ENCODE measurements at regions not wholly inside any gene's neighbourhood (a gene's known extent, or its start where the extent isn't known, plus 50 kb on each side); places are given as distances from the start of the nearest gene placed in this dataset.

- Histone ChIP-seq H3K9me1 (ENCODE audit: control insufficient read depth, insufficient read depth, low read length) (no peaks in the 10 kb centered on the region), H4K20me1 (replicated peaks; ENCODE audit: control insufficient read depth, insufficient read depth, low read length) (no peaks in the 10 kb centered on the region), H3K36me3 (ENCODE audit: control insufficient read depth, insufficient read depth, low read length) (no peaks in the 10 kb centered on the region), H3K79me2 (ENCODE audit: control insufficient read depth, insufficient read depth, low read length) (no peaks in the 10 kb centered on the region), H3K9ac (ENCODE audit: insufficient read depth in 1 of 2, low read depth in 2 of 2, low read length in 2 of 2) (no peak overlapping the region), H3K4me2 (ENCODE audit: insufficient read depth, low read length) (no peak overlapping the region), H3K9me3 (replicated peaks; ENCODE audit: control insufficient read depth, insufficient read depth, low read depth, low read length) (no peaks in the 10 kb centered on the region), H3K4me1 (replicated peaks in 1 of 2; ENCODE audit: control insufficient read depth in 2 of 2, insufficient read depth in 2 of 2, low read length in 2 of 2) (no peaks in the 10 kb centered on the region), H2AFZ (ENCODE audit: low read depth, low read length) (no peak overlapping the region), H3K27me3 (ENCODE audit: control insufficient read depth in 2 of 2, insufficient read depth in 2 of 2, low read length in 2 of 2) (no peaks in the 10 kb centered on the region), H3K27ac (ENCODE audit: extremely low read depth, low read depth, low read length) (no peak overlapping the region), H3K4me3 (no peak overlapping the region)
- TF ChIP-seq LCOR (CRISPR knock-in tag; IDR thresholded peaks at IDR 0.05), result no peak
- TF ChIP-seq RBM17 (IDR thresholded peaks at IDR 0.05; ENCODE audit: borderline replicate concordance, low read depth, low read length), result no peak
- TF ChIP-seq PHB2 (IDR thresholded peaks at IDR 0.05; ENCODE audit: low read depth), result no peak
- no peak for TF ChIP-seq HLTF (IDR thresholded peaks at IDR 0.05)
- no peak for TF ChIP-seq PURB (CRISPR knock-in tag; IDR thresholded peaks at IDR 0.05; ENCODE audit: low read depth)
- no peak for TF ChIP-seq SLC30A9 (CRISPR knock-in tag; IDR thresholded peaks at IDR 0.05)
- TF ChIP-seq MCM2 (IDR thresholded peaks at IDR 0.05; ENCODE audit: low read depth), result no peak
- TF ChIP-seq ZSCAN29 (IDR thresholded peaks at IDR 0.05), result no peak
- no peak for TF ChIP-seq MXI1 (IDR thresholded peaks at IDR 0.05; ENCODE audit: low read depth, low read length)
- TF ChIP-seq COPS2 (conservative IDR thresholded peaks at IDR 0.05), result no peak
- no peak for TF ChIP-seq EGR1 (conservative IDR thresholded peaks at IDR 0.05)
- no peak for TF ChIP-seq SMARCA5 (IDR thresholded peaks at IDR 0.05)
- intact Hi-C loops (cut with micrococcal nuclease) (no loop called here), in situ Hi-C loops (cut with MboI) (no loop called here)
- WGBS (ENCODE audit: insufficient coverage, low coverage, missing lambda C conversion rate), result 3% methylated on average over 4 of the region's 4 CpGs
- CTCF ChIA-PET (ENCODE audit: low intra/inter-chr PET ratio), result no interaction called here
- BruUV-seq (replicated peaks), result no TSS peak
- DNase-seq (ENCODE audit: extremely low read depth in 1 of 4, low spot score in 3 of 4) (no peak), FAIRE-seq (no peak), ATAC-seq (no peak)
- POLR2A ChIA-PET, result no interaction called here
Measured at GRCh38 chr3:84108442-84108971, 850.3 kb upstream of the CADM2 start.

All from K562 (cell line).